ENCODE measurements at regions not wholly inside any gene's neighbourhood (a gene's known extent, or its start where the extent isn't known, plus 50 kb on each side); places are given as distances from the start of the nearest gene placed in this dataset.

DNA sequence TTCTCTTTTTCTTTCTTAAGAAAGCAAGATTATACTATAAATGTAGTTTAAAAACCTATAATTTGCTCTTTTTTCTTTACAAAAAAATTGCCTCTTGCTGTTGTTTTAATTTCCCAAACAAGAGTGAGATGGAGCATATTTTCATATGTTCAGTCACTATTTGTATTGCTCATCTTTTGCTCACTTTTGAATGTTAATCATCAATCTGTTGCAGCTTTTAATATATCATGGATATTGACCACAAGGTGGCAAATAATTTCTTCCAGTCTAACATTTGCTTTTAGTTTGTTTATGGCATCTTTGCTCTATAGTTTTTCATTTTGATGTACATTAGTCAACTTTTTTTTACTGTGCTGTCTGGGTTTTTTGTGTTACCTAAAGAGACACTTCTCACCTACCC is 112.6 kb upstream of the THRB start:
- no peak for DNase-seq
- H3K27me3 Mint-ChIP-seq, result no peaks in the 10 kb centered on the region
- H3K36me3 Mint-ChIP-seq, result no peaks in the 10 kb centered on the region
- no peaks in the 10 kb centered on the region for H3K9me3 Mint-ChIP-seq
- no peak for ATAC-seq (ENCODE audit: low read depth)
- H3K27ac Mint-ChIP-seq, result no peak overlapping the region
- POLR2A ChIA-PET, result no interaction called here
- no peak overlapping the region for H3K4me3 Mint-ChIP-seq
- no peaks in the 10 kb centered on the region for H3K4me1 Mint-ChIP-seq

DNA sequence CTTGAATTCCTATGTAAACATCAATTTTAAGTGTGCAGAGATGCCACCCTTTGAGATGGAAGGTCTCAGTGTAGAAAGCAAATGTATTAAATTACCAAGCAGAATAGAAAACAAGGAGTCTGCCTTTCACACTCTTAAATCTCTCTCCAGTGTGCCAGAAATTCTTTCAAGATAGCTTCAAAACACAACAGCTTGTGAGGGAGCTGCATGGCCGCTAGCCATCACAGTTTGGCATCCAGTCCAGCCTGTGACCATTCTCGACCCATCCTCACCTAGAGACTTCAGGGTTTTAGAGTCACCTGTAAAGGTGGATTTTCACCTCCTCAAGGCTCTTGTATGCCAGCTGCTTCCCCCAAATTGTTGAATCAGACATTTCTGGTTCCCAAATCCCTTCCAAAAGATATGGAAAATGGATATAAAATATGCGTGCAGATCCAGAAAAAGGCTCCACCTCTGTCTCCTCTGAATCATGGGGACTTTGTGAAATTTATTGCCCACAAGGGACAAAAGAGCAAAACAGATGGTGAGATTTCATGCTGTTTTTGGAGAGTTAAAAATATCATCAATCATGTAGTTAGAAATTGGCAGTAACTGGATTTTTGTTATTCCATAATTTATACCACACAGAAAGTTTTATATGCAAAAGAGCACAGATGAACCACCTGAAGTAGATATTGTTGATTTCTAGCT is 114.2 kb upstream of the THRB start:
- Mint-ChIP-seq H3K27me3 (no peaks in the 10 kb centered on the region), H3K4me1 (no peaks in the 10 kb centered on the region), H3K36me3 (no peaks in the 10 kb centered on the region), H3K9me3 (no peaks in the 10 kb centered on the region), H3K27ac (no peak overlapping the region), H3K4me3 (no peak overlapping the region)
- DNase-seq (no peak), ATAC-seq (ENCODE audit: low read depth) (no peak)
- POLR2A ChIA-PET, result no interaction called here

DNA sequence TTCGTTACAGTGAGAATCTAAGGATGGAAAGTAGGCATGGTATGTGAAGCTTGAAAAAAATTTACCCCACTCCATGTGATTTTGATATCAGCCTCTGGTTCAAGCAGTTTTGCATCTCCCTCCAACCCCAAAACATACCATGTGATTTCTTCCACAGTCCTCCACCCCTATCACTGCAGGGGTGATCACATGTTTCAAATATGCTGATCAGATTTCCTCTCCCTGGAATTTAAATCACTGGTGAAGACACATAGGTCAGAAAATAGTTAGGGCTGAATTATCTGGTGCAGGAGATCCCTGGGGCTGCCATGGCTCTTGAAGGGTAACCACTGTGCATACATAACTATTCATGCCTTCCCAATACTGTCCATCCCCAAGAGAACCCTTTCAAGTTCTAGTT is 119.7 kb upstream of the THRB start:
- H3K27me3 Mint-ChIP-seq, result peaks cover 2% of the 10 kb centered on the region
- DNase-seq (no peak), ATAC-seq (ENCODE audit: low read depth) (no peak)
- POLR2A ChIA-PET, result no interaction called here
- no peak overlapping the region for H3K4me3 Mint-ChIP-seq
- H3K4me1 Mint-ChIP-seq, result no peaks in the 10 kb centered on the region
- no peaks in the 10 kb centered on the region for H3K9me3 Mint-ChIP-seq
- H3K27ac Mint-ChIP-seq, result no peak overlapping the region
- H3K36me3 Mint-ChIP-seq, result no peaks in the 10 kb centered on the region

DNA sequence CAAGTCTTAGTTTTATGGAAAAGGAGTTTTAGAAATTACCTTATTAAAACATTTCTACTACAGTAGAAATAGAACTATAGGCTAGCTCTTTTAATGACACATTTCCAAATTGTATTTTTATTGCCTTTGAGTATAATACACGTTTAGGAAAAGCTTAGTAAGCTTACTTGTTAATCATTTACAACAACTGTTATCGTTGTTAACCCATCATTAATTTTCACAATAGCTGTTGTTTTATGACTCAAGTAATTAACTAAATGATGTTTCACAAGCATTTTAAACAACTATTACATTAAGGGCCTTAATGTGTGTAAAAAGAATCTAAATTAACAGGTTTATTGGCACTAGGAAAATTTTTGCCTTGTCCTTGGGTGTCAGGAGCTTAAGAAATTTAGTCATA is 120.5 kb upstream of the THRB start:
- Mint-ChIP-seq H3K9me3 (no peaks in the 10 kb centered on the region), H3K27ac (no peak overlapping the region), H3K27me3 (peaks cover 2% of the 10 kb centered on the region), H3K4me3 (no peak overlapping the region), H3K36me3 (no peaks in the 10 kb centered on the region), H3K4me1 (no peaks in the 10 kb centered on the region)
- POLR2A ChIA-PET, result no interaction called here
- DNase-seq (no peak), ATAC-seq (ENCODE audit: low read depth) (no peak)

DNA sequence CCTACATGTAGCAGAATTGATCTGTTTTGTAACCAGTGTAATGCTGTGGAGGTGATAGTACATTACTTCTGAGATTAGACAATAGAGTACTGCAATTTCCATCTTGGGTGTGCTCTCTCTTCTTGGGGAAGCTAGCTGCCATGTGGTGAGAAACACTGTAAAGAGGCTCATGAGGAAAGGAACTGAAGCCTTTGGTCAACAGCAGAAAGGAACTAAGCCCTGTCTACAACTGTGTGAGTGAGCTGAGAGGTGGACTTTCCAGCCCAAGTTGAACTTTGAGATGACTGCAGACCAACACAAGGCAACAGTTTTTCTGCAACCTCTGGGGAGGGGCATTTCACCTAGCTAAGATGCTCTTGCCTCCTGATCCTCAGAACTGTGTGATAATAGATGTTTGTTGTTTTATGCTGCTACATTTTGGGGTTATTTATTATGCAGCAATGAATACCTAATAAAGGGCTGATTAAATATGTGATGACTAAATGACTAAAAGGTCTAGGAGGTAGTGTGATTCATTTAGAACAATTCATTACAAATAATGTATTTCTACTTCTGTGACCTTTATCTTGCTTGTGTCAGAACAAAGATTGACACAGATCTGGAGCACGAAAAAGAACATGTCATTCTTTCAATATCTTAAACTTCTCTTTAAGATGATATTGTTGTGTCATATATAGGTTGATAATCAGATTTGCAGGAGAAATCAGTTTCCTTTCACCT is 121.6 kb upstream of the THRB start:
- Mint-ChIP-seq H3K9me3 (no peaks in the 10 kb centered on the region), H3K36me3 (no peaks in the 10 kb centered on the region)

DNA sequence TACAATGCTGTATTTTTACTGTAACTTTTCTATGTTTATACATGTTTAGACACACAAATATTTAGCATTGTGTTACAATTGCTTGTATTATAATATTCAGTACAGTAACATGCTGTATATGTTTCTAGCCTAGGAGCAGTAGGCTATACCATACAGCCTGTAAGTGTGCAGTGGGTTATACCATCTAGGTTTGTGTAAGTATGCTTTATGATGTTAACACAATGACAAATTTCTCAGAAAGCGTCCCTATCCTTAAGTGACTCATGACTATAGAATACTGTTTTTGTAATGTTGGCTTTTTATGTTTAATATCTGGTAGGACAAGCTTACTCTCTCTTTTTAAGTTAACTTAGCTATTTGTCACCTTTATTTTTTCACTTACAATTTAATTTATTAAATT is 127.5 kb upstream of the THRB start:
- POLR2A ChIA-PET, result no interaction called here
- no peak for ATAC-seq (ENCODE audit: low read depth)
- peaks cover 2% of the 10 kb centered on the region for H3K27me3 Mint-ChIP-seq

More for the DNA sequence above, 121.6 kb upstream of the THRB start:
- H3K27me3 Mint-ChIP-seq, result peaks cover 2% of the 10 kb centered on the region
- no peak overlapping the region for H3K27ac Mint-ChIP-seq
- POLR2A ChIA-PET, result no interaction called here
- no peaks in the 10 kb centered on the region for H3K4me1 Mint-ChIP-seq
- H3K4me3 Mint-ChIP-seq, result no peak overlapping the region
- DNase-seq (no peak), ATAC-seq (ENCODE audit: low read depth) (no peak)

DNA sequence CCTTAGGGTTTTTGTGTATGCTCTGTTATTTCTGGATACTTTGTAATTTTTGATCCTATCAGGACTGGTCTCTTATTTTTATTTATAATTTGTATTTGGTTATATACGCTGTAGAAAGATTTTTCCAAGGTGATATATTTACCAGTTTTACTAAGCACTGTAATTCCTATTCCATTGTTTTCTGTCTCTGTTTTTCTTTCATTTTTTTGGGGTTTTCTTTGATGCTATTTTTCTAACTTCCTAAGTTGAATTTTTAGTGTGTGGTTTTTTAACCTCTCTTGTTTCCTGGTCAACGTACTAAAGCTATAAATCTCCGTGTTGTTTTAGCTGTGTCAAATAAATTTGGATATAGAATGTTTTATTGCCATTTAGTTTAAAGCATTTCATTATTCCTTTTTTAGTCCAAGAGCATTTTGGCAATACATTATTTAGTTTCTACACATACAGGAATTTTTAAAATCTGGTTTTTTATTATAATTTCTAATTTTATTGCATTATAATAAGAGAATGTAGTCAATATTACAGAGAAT is 128.1 kb upstream of the THRB start:
- ATAC-seq (ENCODE audit: low read depth), result no peak
- no peaks in the 10 kb centered on the region for H3K9me3 Mint-ChIP-seq
- H3K27ac Mint-ChIP-seq, result no peak overlapping the region
- H3K4me3 Mint-ChIP-seq, result no peak overlapping the region
- POLR2A ChIA-PET, result no interaction called here
- DNase-seq, result no peak
- H3K27me3 Mint-ChIP-seq, result peaks cover 2% of the 10 kb centered on the region
- no peaks in the 10 kb centered on the region for H3K4me1 Mint-ChIP-seq
- H3K36me3 Mint-ChIP-seq, result no peaks in the 10 kb centered on the region

More for the DNA sequence above, 127.5 kb upstream of the THRB start:
- H3K9me3 Mint-ChIP-seq, result no peaks in the 10 kb centered on the region
- H3K4me3 Mint-ChIP-seq, result no peak overlapping the region
- no peaks in the 10 kb centered on the region for H3K36me3 Mint-ChIP-seq
- H3K27ac Mint-ChIP-seq, result no peak overlapping the region
- no peaks in the 10 kb centered on the region for H3K4me1 Mint-ChIP-seq
- no peak for DNase-seq

DNA sequence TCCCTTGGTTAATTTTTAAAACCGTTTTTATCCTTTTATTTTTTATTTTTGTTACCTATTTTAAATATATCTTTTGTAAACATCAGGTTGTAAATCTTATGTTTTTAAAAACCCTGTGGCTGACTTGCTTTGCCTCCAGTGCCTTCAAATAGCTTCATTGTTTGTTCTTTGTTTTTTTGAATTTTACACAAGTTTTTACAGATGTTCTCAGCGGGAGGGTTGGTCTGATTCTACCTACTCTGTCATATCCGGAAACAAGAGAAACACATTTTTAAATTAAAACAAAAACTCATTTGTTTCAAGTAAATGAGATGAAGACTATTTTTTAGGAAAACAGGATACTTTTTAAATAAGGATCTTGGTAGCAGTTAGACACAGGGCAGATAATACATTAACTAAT is 129.0 kb upstream of the THRB start:
- POLR2A ChIA-PET, result no interaction called here

DNA sequence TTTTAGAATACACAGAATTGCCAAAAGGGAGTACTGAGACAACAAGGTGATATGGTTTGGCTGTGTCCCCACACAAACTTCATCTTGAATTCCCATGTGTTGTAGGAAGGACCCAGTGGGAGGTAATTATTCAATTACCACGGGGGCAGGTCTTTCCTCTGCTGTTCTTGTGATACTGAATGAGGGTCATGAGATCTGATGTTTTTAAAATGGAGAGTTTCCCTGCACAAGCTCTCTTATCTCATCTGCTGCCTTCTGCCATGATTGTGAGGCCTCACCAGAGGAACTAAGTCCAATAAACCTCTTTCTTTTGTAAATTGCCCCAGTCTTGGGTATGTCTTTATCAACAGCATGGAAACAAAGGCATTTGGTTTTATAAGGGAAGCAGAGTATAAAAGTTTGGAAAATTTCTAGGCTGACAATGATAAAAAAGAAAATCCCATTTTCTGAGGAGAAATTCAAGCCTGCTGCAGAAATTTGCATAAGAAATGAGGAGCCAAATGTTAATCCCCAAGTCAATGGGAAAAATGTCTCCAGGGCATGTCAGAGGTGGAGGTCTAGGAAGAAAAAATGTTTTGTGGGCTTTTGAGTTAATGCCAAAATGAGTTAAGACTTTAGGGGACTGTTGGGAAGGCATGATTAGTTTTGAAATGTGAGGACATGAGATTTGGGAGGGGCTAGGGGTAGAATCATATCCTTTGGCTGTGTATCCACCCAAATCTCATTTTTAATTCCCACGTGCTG is 130.5 kb upstream of the THRB start:
- Mint-ChIP-seq H3K4me1 (no peaks in the 10 kb centered on the region), H3K36me3 (no peaks in the 10 kb centered on the region), H3K9me3 (no peaks in the 10 kb centered on the region), H3K27me3 (peaks cover 2% of the 10 kb centered on the region), H3K4me3 (no peak overlapping the region), H3K27ac (no peak overlapping the region)
- DNase-seq (no peak), ATAC-seq (ENCODE audit: low read depth) (no peak)
- POLR2A ChIA-PET, result no interaction called here

More for the DNA sequence above, 129.0 kb upstream of the THRB start:
- H3K4me1 Mint-ChIP-seq, result no peaks in the 10 kb centered on the region
- DNase-seq (no peak), ATAC-seq (ENCODE audit: low read depth) (no peak)
- peaks cover 2% of the 10 kb centered on the region for H3K27me3 Mint-ChIP-seq
- no peak overlapping the region for H3K27ac Mint-ChIP-seq
- no peaks in the 10 kb centered on the region for H3K9me3 Mint-ChIP-seq
- no peak overlapping the region for H3K4me3 Mint-ChIP-seq
- H3K36me3 Mint-ChIP-seq, result no peaks in the 10 kb centered on the region

DNA sequence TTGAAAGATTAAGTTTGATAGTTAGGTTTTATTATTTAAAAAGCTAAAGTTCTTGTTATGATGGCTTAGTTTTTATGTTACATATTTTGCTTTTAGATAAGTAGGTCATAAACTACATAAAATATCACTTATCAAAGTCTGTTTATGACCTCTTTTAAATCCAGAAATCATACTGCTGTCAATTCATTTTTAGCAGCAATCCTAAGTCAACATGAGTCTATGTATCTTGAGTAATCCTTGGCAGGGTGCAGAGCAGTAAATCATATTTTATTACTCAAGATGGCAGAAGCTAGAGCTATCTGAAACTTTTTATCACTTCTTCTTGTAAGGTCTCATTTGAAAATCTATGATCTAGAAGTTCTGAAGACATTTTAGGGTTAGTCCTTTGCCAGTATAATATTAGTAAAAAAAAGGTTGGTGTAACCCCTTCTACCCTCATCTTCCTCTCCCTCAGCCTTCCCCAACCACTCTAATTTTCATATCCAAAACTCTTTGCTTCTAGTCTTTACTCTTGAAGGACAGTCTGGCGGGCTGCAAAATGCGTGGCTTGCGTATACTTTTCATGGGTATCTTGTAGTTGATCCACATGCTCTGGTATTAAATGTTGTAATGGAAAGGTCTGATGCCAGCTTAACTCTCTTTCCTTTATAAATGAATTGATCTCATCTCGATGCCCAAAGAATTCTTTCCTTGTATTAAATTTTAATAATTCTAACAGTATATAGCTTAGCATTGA is 134.0 kb upstream of the THRB start:
- no peak for ATAC-seq (ENCODE audit: low read depth)

DNA sequence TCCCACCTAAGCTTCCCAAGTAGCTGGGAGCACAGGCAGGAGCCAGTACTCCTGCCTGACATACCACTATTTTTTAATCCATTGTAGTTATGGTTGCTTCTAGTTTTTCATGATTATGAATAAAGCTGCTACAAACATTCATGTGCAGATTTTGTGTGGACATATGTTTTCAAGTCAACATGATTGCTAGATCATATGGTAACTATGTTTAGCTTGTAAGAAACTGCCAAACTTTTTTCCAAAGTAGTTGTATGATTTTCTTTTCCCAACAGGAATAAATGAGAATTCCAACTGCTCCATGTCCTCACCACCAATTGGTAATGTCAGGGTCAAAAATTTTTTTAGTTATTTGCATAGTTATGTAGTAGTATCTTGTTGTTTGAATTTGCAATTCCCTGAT is 136.8 kb upstream of the THRB start:
- no peak for DNase-seq
- POLR2A ChIA-PET, result no interaction called here
- no peak overlapping the region for H3K4me3 Mint-ChIP-seq
- no peaks in the 10 kb centered on the region for H3K36me3 Mint-ChIP-seq
- H3K27ac Mint-ChIP-seq, result no peak overlapping the region
- no peaks in the 10 kb centered on the region for H3K27me3 Mint-ChIP-seq
- H3K9me3 Mint-ChIP-seq, result no peaks in the 10 kb centered on the region
- no peaks in the 10 kb centered on the region for H3K4me1 Mint-ChIP-seq
- no peak for ATAC-seq (ENCODE audit: low read depth)

More for the DNA sequence above, 134.0 kb upstream of the THRB start:
- POLR2A ChIA-PET, result no interaction called here
- no peaks in the 10 kb centered on the region for H3K27me3 Mint-ChIP-seq
- no peaks in the 10 kb centered on the region for H3K36me3 Mint-ChIP-seq
- no peaks in the 10 kb centered on the region for H3K4me1 Mint-ChIP-seq
- H3K27ac Mint-ChIP-seq, result no peak overlapping the region
- DNase-seq, result no peak
- no peak overlapping the region for H3K4me3 Mint-ChIP-seq
- H3K9me3 Mint-ChIP-seq, result no peaks in the 10 kb centered on the region

DNA sequence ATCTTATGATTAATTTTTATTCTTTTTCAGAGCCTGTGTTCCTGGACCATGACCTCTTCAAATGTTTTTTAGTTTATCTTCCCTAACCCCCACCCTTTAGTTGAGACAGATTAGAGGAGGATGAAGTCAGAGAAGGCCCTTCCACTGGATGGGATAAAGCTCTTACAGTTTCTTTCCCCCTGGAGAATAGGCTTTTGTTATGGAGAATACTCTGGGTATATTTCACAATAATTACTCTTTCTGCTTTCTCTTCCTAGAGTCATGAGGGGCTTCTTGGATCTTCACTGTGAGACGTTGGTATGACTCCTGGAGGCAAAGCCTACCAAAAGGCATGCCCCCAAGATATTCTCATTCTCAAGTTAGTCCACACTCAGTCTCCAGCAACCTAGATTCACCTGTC is 144.4 kb upstream of the THRB start:
- no peak for DNase-seq
- no peaks in the 10 kb centered on the region for H3K4me1 Mint-ChIP-seq
- no peaks in the 10 kb centered on the region for H3K9me3 Mint-ChIP-seq
- no peak overlapping the region for H3K4me3 Mint-ChIP-seq
- no peak for ATAC-seq (ENCODE audit: low read depth)
- no peaks in the 10 kb centered on the region for H3K36me3 Mint-ChIP-seq
- H3K27me3 Mint-ChIP-seq, result no peaks in the 10 kb centered on the region
- POLR2A ChIA-PET, result no interaction called here
- no peak overlapping the region for H3K27ac Mint-ChIP-seq

DNA sequence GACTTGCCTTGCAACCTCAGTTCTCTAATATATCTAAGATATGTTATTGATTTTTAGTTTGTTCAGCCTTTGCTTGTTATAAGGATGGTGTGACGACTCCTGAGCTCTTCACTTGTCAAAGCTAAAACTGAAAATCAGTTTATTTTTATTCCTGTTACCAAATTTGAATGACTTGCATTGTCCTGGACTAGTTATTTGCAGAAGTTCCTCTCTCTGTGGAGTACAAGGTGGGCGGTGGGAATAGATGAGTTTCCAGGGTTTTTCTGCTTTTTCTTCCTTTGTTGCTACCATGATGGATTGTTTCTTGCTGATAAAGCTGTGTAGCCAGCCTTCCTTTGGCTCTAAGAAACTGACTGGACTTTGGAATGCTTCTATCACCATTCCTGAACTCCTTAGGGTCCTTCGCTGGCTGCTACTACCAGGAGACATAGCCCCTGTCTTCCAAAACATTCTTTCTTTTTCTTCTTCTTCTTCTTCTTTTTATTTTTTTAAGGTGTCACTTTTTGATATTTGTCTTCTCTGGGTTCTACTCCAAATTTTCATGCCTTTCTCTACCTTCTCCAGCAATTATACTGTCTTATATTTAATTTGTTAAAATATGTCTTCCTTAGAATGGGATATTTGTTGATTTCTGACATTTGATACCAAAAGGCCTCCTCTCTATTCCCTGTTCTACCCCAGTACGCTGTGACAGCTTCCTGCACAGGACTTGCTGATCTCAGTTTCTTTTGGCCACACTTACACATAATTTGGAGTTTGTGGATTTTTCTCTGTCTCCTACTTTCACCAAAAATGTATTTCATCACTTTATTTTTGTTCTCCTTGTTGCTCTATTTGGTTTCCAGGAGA is 145.1 kb upstream of the THRB start:
- no peaks in the 10 kb centered on the region for H3K9me3 Mint-ChIP-seq

More for the DNA sequence above, 145.1 kb upstream of the THRB start:
- ATAC-seq (ENCODE audit: low read depth), result no peak
- H3K36me3 Mint-ChIP-seq, result no peaks in the 10 kb centered on the region
- no peak for DNase-seq
- H3K27ac Mint-ChIP-seq, result no peak overlapping the region
- H3K27me3 Mint-ChIP-seq, result no peaks in the 10 kb centered on the region
- H3K4me1 Mint-ChIP-seq, result no peaks in the 10 kb centered on the region
- no peak overlapping the region for H3K4me3 Mint-ChIP-seq
- POLR2A ChIA-PET, result no interaction called here
